Peyer's patch (tissue), 4 donors: ENCODE measurements at regions not wholly inside any gene's neighbourhood (a gene's known extent, or its start where the extent isn't known, plus 50 kb on each side); places are given as distances from the start of the nearest gene placed in this dataset.
"Not testable (repeated sequence)": the region's sequence is repeated elsewhere in the genome, so short reads cannot be mapped to it uniquely, and the experiment has no call there.

ENCODE experiments used
- POLR2A ChIP-seq, 2 donors: fragments of 450-650 bp; IDR thresholded peaks; one replicate each; pipeline ENCODE4 v1.5.1; 2017; ENCODE audit warnings: antibody characterized with exemption in 2 of 2, mild to moderate bottlenecking in 2 of 2, moderate library complexity in 2 of 2
- TF ChIP-seq, protein P1 (sequence below), 6 experiments: fragments of 450-650 bp in 4 of 6; fragments of 200-600 bp in 2 of 6; sonication (generic) in 1 of 6; IDR thresholded peaks; one replicate each; pipeline ENCODE4 v1.5.1; 2017 to 2019; ENCODE audit warnings: antibody characterized with exemption in 6 of 6, mild to moderate bottlenecking in 3 of 6, moderate library complexity in 1 of 6

DNA sequence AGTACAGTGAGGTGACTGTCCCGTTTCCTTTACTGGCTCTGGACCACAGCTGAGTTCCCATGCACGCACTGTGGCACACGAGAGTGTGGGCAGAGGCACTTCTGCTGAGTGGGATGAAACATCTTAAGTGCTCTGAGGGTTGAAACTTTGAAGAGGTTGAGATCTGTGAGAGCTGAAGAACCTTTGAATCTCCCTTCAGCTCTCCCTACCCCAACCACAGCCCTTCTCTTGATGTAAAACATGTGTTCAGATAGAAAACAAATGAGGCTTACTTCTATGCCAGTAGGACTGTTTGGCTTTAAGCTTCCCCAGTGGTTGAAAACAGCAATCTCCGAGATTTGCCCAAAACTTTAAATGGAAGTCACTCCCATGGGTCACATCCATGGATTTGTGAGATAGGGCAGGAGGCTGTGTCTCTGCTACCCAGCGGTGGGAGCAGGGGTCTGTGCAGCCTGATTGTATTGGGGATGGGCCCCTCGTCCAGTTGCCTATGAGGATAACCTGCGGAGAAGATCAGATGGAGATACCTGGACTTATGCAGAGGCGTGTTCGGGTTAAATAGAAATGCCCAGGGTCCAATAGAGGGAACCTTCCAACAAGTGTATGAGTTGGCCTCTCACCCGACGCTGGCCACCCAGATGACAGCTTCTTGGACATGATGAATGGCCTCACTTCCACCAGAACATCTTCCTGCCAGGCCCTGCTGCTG, 178.0 kb upstream of the PLGLB2 start:
- TF ChIP-seq, protein P1, sequence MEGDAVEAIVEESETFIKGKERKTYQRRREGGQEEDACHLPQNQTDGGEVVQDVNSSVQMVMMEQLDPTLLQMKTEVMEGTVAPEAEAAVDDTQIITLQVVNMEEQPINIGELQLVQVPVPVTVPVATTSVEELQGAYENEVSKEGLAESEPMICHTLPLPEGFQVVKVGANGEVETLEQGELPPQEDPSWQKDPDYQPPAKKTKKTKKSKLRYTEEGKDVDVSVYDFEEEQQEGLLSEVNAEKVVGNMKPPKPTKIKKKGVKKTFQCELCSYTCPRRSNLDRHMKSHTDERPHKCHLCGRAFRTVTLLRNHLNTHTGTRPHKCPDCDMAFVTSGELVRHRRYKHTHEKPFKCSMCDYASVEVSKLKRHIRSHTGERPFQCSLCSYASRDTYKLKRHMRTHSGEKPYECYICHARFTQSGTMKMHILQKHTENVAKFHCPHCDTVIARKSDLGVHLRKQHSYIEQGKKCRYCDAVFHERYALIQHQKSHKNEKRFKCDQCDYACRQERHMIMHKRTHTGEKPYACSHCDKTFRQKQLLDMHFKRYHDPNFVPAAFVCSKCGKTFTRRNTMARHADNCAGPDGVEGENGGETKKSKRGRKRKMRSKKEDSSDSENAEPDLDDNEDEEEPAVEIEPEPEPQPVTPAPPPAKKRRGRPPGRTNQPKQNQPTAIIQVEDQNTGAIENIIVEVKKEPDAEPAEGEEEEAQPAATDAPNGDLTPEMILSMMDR (IDR thresholded peaks at IDR 0.05): not testable (repeated sequence)
- not testable (repeated sequence) for TF ChIP-seq POLR2A (IDR thresholded peaks at IDR 0.05)
